NCI-H774 (cell line): ENCODE measurements at regions not wholly inside any gene's neighbourhood (a gene's known extent, or its start where the extent isn't known, plus 50 kb on each side); places are given as distances from the start of the nearest gene placed in this dataset.
"Not testable (repeated sequence)": the region's sequence is repeated elsewhere in the genome, so short reads cannot be mapped to it uniquely, and the experiment has no call there.

Experiments used
- DNase-seq: peaks from one replicate; lab custom pipeline; 2025; lab: John Stamatoyannopoulos, UW

DNA sequence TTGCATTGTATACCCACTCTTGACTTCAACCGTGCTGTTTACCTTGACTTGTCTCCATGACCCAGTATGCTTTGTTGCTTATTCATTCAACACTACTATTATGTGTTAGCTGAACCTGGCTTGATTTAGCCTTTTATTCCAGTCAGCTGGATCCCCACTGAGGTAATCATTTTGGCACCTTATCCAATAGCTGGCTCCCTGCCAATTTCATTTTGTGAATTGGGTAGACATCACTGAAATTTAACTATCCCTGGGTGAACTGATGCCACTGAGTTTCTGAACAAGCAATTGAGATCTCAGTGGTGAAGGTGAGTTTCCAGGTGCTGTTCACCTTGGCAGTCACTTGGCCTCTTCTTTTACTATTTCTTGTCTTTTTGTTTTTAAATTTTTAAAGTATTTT, 584.3 kb downstream of the ADCYAP1 start:
- peak; percentile 88 for DNase-seq

- DNase-seq, result no peak
These were observed 590.7 kb downstream of the ADCYAP1 start for GRCh38 chr18:1495387-1495786.

- no peak for DNase-seq
These were observed 591.4 kb downstream of the ADCYAP1 start for GRCh38 chr18:1496096-1496495.

GRCh38 chr18:1498216-1498615, 593.5 kb downstream of the ADCYAP1 start:
- DNase-seq, result no peak

DNA sequence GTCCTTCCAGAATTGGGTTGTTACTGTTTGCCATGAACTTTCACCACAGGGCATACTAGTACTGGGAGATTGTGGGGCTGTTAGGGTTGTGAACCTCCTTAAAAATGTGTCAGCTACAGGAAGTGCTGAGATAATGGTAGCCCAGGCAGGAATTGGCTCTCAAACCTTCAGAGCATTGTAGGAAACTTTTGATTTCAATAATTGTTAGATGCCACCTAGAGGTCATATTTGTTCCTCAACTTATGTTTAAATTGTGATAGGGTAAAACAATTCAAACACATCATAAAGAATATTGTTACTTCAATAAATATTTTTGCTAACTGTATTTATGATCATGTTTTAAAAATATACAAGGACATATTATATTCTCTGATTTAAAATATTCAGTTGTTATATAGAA, 594.6 kb downstream of the ADCYAP1 start:
- DNase-seq, result no peak

- DNase-seq, result no peak
These were observed 599.2 kb downstream of the ADCYAP1 start for GRCh38 chr18:1503847-1504246.

GRCh38 chr18:1505856-1506255, 601.2 kb downstream of the ADCYAP1 start:
- no peak for DNase-seq

DNA sequence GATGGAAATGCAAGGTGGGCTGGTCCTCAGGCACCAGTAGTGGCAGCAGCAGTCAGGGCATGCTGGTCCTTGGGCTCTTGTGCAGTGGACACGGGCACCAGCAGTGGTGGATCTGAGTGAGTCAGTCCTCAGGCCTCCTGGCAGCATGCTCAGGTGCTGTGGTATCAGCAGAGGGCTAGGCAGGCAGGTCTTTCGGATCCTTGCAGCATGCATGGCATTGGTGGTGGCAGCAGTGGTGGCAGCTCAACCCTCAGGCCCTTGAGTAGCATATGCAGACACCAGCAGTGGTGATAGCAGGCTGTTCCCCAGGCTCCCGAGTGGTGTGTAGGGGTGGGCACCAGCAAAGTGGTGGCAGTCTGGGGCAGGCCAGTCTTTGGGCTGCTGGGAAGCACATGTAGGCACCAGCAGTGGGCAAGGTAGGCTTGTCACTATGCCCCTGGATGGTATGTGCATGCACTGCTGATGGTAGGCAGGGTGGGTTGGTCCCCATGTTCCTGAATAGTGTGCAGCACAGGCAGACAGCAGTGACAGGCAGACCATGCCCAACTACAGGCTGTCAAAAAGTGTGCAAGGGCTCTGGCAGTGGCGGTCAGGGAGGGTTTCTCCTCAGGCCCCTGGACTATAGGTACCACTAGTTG, 606.0 kb downstream of the ADCYAP1 start:
- DNase-seq, result no peak

- no peak for DNase-seq
These were observed 607.1 kb downstream of the ADCYAP1 start for GRCh38 chr18:1511619-1512311.

GRCh38 chr18:1513519-1513918, 608.8 kb downstream of the ADCYAP1 start:
- no peak for DNase-seq

GRCh38 chr18:1521588-1522248, 617.0 kb downstream of the ADCYAP1 start:
- DNase-seq, result not testable (repeated sequence)

- no peak for DNase-seq
These were observed 617.6 kb downstream of the ADCYAP1 start for GRCh38 chr18:1522249-1522615.

DNA sequence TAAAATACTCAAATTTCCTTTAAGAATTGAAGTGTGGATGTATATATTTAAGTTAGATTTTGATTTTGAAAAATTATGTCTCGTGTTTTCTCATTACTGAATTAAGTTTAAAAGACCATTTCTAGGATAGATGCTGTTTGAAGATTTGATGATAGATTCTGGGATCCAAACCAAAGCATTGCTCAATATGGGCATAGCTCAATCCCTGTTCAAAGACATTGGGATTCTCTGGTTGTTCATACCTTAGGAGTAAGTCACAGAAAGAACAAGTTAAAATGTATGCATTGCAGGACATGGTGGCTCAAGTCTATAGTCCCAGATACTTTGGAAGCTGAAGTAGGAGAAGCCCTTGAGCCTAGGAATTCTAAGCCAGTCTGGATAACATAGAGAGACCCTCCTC, 622.3 kb downstream of the ADCYAP1 start:
- DNase-seq, result no peak

DNA sequence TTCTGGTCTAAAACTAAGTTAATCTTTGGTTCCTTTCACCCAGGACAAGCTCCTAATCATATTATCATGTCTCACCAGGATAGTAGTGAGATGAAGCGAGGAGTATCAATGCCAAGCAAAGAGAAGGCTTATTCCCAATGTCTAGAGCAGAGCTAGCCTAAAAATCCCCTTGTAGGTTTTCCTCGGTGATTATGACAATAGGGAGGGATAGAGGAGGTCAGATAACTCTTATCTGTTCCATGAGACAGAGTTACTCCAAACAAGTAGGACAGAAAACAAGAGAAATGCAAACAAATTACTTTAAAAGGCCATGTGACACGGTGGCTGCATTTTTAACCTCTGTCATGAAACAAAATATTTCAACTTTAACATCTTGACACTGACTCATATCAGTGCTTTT, 623.1 kb downstream of the ADCYAP1 start:
- no peak for DNase-seq

- no peak for DNase-seq
These were observed 623.8 kb downstream of the ADCYAP1 start for GRCh38 chr18:1528447-1528846.

GRCh38 chr18:1528964-1529509, 624.4 kb downstream of the ADCYAP1 start:
- DNase-seq, result no peak

GRCh38 chr18:1530650-1531049, 626.0 kb downstream of the ADCYAP1 start:
- DNase-seq, result no peak

DNA sequence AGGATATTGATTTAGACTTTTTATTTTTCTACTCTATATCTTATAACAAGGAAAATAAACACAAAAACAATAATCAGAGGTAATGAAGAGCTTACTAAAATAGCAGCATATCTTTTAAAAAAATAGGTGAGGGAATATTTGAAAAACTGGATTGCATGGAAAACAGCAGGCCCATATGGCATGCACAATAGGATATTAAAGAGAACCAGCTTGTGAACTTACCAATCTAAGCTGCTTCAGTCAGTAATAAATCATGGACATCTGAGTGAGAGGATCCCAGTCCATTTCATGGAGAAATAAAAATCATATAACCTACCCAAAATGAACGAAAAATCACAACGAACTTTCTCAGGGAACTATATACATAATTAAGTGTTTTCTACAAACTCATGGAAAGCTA, 634.6 kb downstream of the ADCYAP1 start:
- no peak for DNase-seq

DNA sequence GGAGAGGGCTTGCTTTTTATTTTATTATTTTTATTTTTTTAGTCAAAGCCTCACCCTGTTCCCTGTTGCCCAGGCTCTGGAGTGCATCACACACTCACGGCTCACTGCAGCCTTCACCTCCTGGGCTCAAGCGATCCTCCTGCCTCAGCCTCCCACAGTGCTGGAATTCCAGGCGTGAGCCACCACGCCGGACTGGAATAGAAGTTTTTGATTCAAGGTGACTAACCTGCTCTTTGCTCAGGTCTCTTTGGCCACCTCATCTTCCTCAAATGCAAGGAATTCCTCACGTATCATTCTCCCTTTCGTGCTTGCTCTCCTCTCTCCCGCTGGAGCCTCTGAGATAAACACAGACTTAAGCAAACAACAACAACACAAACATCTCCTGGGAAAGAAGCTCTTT, 636.8 kb downstream of the ADCYAP1 start:
- no peak for DNase-seq

GRCh38 chr18:1542230-1542774, 637.6 kb downstream of the ADCYAP1 start:
- DNase-seq, result no peak

GRCh38 chr18:1544016-1544415, 639.3 kb downstream of the ADCYAP1 start:
- DNase-seq, result no peak

DNA sequence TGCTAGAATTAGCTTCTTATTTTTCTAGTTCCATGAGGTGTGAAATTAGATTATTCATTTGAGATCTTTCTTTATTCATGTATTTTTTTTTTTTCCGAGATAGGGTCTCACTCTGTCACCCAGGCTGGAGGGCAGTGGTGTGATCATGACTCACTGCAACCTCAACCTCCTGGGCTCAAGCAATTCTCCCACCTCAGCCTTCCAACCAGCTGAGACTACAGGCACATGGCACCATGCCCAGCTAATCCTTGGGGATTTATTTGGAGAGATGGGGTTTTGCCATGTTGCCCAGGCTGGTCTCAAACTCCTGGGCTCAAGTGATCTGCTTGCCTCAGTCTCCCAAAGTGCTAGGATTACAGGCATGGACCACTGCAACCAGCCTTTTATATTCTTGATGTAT, 653.0 kb downstream of the ADCYAP1 start:
- not testable (repeated sequence) for DNase-seq

- DNase-seq, result no peak
These were observed 654.9 kb downstream of the ADCYAP1 start for GRCh38 chr18:1559563-1559962.
